ENCODE measurements at regions not wholly inside any gene's neighbourhood (a gene's known extent, or its start where the extent isn't known, plus 50 kb on each side); places are given as distances from the start of the nearest gene placed in this dataset.

DNA sequence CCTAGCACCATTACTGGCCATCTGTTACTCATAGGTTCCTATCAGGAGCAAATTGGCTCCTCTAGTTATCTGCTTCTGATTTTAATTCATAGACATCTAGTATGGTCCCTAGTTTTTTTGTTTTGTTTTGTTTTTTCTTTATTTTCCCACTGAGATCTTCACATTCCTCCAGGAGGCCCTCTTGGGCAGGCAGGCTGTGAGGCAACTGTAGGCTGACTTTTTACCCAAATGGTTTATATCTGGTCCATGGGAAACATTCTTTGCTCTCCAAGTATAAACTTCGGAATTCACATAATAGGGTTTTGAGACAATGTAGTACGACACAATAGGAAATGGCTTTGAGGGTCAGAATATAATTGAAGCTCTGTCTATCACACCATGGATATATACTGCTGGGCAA lies 250.9 kb upstream of the DAB2 start:
- DNase-seq (ENCODE audit: low read depth): no peak
- TF ChIP-seq CTCF (IDR thresholded peaks at IDR 0.05; ENCODE audit: control insufficient read depth, extremely low read depth, insufficient read depth): no peak
- H3K4me3 ChIP-seq (ENCODE audit: low read depth, low read length): no peak overlapping the region

DNA sequence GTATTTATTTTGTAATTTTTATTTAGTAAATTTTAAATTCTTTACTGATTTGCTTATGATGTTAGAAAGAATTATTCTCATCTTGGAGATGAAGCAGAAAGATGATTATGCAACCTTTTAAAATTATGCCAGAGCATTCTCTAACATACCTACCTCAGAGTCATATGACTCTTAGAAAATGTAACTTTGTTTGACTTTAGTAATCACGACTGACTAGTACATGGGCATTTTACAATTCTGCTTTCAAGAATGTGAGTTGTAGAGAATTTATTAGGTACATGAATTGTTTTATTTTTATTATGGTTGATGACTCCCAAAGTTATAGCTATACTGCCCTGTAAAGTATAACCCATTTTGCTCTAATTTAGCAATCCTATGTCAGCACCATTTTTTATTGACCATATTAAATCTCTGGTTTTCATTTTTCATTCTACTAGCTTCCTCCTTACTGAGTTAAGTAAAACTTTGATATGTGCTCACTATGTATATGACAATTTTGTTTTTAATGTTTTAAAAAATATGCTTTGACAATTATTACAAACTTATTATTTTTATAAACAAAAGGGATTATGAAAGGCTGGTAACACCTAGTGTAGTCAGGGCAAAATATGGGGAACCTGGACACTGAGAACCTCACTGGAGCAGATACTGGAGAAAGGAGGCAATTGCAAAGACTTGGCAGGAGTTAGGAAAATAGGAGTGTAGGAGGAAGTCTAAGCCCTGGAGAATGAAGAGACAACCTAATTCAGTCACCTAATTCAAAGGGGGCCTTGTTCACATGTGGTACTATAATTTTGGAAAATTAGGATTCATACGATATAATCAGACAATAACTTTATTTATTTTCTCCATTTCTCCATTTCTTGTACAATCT lies 249.7 kb upstream of the DAB2 start:
- no peak for TF ChIP-seq CTCF (IDR thresholded peaks at IDR 0.05; ENCODE audit: control insufficient read depth, extremely low read depth, insufficient read depth)
- DNase-seq (ENCODE audit: low read depth): no peak
- no peak overlapping the region for H3K4me3 ChIP-seq (ENCODE audit: low read depth, low read length)

DNA sequence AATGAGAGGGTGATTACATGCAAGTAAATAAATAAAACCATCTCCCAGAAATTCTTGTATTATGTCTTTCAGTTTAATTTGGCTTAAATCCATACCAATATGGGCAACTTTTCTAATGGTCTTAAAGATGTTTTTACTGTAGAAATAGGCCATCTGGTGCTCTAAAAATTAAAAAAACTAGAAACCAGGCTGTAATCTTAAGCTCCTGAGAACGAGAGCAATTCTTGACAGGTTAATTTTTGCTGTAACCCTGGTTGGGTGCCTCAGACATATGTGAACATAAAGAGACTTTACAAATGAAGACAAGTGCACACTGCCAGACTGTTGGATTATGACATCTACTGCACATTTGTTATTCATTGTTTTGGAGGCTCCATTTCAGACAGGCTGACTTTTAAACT lies 246.8 kb upstream of the DAB2 start:
- no peak for DNase-seq (ENCODE audit: low read depth)
- no peak overlapping the region for H3K4me3 ChIP-seq (ENCODE audit: low read depth, low read length)
- TF ChIP-seq CTCF (IDR thresholded peaks at IDR 0.05; ENCODE audit: control insufficient read depth, extremely low read depth, insufficient read depth): no peak

GRCh38 chr5:39670955-39671354 lies 246.2 kb upstream of the DAB2 start:
- no peak overlapping the region for H3K4me3 ChIP-seq (ENCODE audit: low read depth, low read length)
- no peak for TF ChIP-seq CTCF (IDR thresholded peaks at IDR 0.05; ENCODE audit: control insufficient read depth, extremely low read depth, insufficient read depth)
- DNase-seq (ENCODE audit: low read depth): no peak

DNA sequence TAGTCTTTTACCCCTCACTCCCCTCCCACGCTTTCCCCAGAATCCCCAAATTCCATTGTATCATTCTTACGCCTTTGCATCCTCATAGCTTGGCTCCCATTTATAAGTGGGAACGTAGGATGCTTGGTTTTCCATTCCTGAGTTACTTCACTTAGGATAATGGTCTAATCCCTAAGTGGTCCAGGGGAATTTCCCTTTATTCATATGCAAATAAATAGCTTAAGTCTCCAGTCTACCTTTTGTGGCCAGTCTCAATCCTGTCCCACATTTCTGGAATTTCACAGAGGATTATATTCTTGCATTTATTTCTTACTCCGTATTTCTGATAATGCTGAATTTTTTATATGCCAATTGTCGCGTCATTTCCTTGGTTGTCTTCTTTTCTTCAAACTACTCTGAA lies 245.6 kb upstream of the DAB2 start:
- H3K4me3 ChIP-seq (ENCODE audit: low read depth, low read length): no peak overlapping the region
- DNase-seq (ENCODE audit: low read depth): no peak
- TF ChIP-seq CTCF (IDR thresholded peaks at IDR 0.05; ENCODE audit: control insufficient read depth, extremely low read depth, insufficient read depth): no peak

DNA sequence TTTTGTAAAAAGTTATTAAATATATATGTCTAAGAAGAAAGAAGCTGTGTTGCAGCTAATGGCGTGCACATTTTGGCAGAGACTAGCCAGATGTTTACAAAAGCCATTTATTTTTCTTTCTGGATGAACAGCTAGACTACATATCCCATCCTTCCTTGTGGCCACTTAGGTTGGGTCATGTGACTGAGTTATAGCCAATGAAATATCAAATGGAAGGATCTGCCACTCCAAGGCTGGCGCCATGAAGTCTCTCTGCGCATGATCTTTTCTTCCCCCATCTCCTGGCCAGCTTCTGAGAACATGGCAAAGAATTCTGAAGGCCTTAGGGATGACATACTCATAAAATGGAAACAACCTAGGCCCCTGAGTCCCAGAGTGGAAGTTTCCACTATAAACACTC lies 244.2 kb upstream of the DAB2 start:
- H3K4me3 ChIP-seq (ENCODE audit: low read depth, low read length): no peak overlapping the region
- DNase-seq (ENCODE audit: low read depth): no peak
- TF ChIP-seq CTCF (IDR thresholded peaks at IDR 0.05; ENCODE audit: control insufficient read depth, extremely low read depth, insufficient read depth): no peak

DNA sequence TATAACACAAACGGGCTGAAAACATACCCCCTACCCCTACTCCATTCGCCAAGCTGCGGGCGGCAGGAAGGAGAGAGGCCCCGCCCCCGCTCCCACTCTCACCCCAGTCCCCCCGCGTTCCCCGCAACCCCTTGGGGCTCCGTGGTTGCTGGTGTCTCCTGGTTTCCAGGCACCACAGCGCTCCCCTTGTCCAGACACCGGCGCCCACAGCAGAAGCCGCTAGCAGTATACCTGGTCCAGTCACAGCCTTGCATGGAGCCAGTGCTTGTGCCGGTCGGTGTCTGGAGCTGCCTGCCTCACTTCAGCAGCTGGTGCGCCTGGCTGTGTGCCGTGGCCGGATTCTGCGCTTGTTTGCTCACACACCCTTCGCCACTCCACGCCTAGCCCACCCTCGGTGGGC lies 240.5 kb upstream of the DAB2 start:
- no peak for TF ChIP-seq CTCF (IDR thresholded peaks at IDR 0.05; ENCODE audit: control insufficient read depth, extremely low read depth, insufficient read depth)
- DNase-seq (ENCODE audit: low read depth): no peak

More for the DNA sequence above, 240.5 kb upstream of the DAB2 start:
- H3K4me3 ChIP-seq (ENCODE audit: low read depth, low read length): no peak overlapping the region

Measured in LNCaP clone FGC (cell line).